GM19468 (cell line): ENCODE measurements at regions not wholly inside any gene's neighbourhood (a gene's known extent, or its start where the extent isn't known, plus 50 kb on each side); places are given as distances from the start of the nearest gene placed in this dataset.

Source experiments
- ATAC-seq: cut with Tn5 transposase; IDR thresholded peaks from one replicate; pipeline ENCODE4 v1.9.1; 2021; ENCODE audit warnings: mild to moderate bottlenecking, moderate library complexity, moderate number of reproducible peaks; ENCODE audit not compliant: unreplicated experiment; ENCODE audit errors: extremely low read depth

- ATAC-seq, result no peak
Observed at GRCh38 chr5:38207343-38207742, 51.0 kb upstream of the EGFLAM start.

- no peak for ATAC-seq
Observed at GRCh38 chr5:38202741-38203140, 55.6 kb upstream of the EGFLAM start.

GRCh38 chr5:38200872-38201557, 57.3 kb upstream of the EGFLAM start:
- ATAC-seq, result no peak

DNA sequence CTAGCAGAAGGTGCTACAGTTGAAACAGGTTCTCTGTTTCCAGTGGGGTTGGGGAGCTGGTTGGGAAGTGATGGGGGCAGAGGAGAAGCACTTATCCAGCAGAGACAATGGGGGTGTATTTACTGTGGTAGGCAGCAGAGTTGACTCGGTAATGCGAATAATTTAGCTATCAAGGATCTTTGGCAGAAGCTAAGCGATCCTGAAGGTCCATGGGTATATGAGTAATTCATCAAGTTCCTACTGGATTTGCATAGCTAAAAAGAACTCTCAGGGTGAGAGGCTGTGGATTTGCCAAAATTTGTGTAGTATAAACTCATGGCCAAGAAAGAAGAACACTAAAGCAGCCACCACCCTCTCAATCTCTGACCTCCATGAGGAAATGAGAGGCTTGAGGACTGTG, 61.2 kb upstream of the EGFLAM start:
- no peak for ATAC-seq

GRCh38 chr5:38193015-38193581, 65.3 kb upstream of the EGFLAM start:
- peak; percentile 27 for ATAC-seq

GRCh38 chr5:38191693-38192092, 66.7 kb upstream of the EGFLAM start:
- ATAC-seq, result no peak

- no peak for ATAC-seq
Observed at GRCh38 chr5:38190111-38190510, 68.2 kb upstream of the EGFLAM start.

- ATAC-seq, result no peak
Observed at GRCh38 chr5:38189081-38189504, 69.3 kb upstream of the EGFLAM start.

DNA sequence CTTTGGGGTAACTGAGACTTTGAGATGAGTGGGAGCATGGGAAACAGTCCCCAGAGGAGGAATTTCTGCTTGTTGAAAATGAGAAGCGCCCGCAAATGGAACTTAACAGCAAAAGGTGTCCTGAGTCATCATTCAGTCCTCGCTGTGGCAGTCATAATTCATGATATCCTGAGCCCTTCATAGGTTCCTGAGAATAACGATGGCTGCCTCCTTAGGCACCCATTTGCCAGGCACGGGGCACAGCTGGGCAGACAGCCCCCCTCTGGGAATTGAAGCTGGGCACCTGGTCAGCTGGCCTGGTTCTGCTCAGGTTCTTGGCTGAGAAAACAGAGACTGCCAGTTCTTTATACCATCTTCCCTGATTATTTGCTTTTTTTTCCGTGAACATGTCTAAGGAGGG, 69.8 kb upstream of the EGFLAM start:
- no peak for ATAC-seq

GRCh38 chr5:38187532-38187931, 70.8 kb upstream of the EGFLAM start:
- ATAC-seq, result no peak

GRCh38 chr5:38184627-38185026, 73.7 kb upstream of the EGFLAM start:
- no peak for ATAC-seq

- no peak for ATAC-seq
Observed at GRCh38 chr5:38182991-38183390, 75.4 kb upstream of the EGFLAM start.

- no peak for ATAC-seq
Observed at GRCh38 chr5:38168029-38168428, 90.3 kb upstream of the EGFLAM start.

DNA sequence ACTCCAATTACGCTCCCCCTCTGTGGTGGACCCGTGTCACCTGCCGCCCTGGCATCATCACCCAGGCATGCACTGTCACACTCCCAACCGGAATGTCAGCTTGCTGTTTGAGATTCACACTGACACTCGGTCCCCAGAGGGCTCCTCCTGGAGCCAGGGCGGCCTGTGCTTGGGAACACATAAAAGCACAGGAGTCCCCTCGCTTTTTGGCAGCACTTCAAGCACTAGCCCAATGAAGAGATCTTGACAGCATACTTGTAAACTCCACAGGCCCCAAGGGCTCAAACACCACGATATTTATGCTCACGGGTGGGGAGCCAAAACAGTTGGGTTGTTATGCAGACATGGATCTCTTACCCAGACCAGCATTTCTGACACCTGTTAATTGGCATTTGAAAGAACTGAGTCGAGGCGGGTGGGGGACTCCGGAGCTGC, 90.8 kb upstream of the EGFLAM start:
- ATAC-seq, result no peak

- ATAC-seq, result no peak
Observed at GRCh38 chr5:38166832-38167231, 91.5 kb upstream of the EGFLAM start.

DNA sequence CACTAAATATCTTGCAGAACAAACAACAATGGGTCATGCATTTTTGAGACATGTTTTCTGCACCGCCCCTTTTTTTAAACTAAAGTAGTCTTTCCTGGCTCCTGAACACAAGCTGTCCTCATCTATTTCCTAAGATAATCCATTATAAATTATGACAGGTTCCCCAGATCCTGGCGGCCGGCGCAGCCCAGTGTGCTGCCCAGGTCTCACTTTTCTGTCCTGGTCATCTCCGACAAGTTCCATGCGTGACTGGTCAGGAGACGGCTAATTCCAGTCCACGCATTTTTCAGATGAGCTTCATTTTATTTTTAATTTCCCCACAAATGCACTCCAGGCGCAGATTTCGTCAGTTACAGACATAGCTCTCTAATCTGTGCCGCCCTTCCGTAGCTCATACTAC, 92.9 kb upstream of the EGFLAM start:
- no peak for ATAC-seq

GRCh38 chr5:38164776-38165399, 93.5 kb upstream of the EGFLAM start:
- ATAC-seq, result no peak

DNA sequence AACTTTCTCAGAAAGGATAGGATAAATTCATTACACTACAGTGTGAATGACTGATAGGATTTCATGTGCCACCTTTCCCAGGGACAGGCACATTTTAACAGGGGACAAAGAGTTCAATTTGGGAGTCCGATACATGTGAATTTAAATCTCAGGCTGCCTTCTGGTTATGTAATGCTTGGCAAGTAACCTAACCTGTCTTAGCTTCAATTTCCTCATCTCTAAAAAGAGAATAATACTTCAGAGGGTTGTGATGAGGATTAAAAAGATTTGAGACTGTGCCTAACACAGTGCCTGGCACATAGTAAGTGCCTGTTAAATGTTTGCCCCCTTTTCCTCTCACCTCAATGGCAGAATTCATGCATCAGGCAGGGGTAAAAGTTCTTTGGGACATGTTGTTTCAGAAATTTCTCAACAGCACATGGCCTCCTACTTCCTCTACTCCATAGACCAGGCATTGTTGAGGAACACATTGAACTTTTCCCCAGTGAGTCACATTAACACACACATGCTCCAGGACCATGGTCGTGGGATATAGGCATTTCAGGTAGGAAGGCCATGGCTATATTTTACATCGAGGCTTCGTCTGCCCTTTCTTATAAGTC, 94.6 kb upstream of the EGFLAM start:
- ATAC-seq, result no peak

DNA sequence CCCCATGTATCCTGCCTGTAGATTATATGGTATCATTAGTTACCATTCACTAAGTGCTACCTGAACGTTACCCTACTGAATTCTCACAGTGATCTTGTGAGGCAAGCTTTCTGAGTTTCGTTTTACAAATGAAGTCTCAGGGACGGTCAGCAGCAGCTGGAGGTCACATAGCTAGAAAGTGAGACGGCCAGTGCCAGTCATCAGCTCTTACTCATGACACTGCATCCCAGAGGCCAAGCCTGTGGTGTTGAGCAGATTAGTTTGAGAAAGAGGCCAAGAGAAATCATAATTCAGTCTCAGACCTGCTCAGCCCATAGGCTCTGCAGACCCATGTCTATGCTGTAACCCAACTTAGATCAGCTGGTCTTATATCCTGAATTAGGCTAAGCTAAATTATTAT, 95.7 kb upstream of the EGFLAM start:
- no peak for ATAC-seq

GRCh38 chr5:38157024-38157423, 101.3 kb upstream of the EGFLAM start:
- no peak for ATAC-seq

GRCh38 chr5:38154615-38155204, 103.6 kb upstream of the EGFLAM start:
- no peak for ATAC-seq
